HG03442 (cell line): ENCODE measurements at regions not wholly inside any gene's neighbourhood (a gene's known extent, or its start where the extent isn't known, plus 50 kb on each side); places are given as distances from the start of the nearest gene placed in this dataset.

Experiments
- ATAC-seq: cut with Tn5 transposase; IDR thresholded peaks from one replicate; pipeline ENCODE4 v1.9.1; 2021; ENCODE audit warnings: mild to moderate bottlenecking, moderate library complexity; ENCODE audit not compliant: unreplicated experiment

DNA sequence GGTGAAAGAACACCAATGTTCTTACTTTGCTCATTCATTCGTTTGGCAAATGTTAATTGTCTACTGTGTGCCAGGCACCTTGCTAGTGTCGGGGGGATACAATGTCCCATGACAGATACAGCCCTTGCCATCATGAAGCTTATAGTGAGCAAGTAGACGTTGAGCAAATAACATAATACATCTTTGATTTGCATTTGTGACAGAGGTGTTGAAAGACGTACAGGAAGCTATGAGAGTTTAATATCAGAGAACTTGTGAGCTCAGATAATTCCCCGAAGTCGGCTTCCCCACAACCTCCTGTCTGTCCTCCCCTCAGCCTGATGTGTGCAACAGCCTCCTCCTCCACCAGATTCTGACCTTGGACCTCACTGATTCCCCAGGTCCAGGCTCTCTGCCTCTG, 138.0 kb upstream of the SDK2 start:
- ATAC-seq, result no peak

DNA sequence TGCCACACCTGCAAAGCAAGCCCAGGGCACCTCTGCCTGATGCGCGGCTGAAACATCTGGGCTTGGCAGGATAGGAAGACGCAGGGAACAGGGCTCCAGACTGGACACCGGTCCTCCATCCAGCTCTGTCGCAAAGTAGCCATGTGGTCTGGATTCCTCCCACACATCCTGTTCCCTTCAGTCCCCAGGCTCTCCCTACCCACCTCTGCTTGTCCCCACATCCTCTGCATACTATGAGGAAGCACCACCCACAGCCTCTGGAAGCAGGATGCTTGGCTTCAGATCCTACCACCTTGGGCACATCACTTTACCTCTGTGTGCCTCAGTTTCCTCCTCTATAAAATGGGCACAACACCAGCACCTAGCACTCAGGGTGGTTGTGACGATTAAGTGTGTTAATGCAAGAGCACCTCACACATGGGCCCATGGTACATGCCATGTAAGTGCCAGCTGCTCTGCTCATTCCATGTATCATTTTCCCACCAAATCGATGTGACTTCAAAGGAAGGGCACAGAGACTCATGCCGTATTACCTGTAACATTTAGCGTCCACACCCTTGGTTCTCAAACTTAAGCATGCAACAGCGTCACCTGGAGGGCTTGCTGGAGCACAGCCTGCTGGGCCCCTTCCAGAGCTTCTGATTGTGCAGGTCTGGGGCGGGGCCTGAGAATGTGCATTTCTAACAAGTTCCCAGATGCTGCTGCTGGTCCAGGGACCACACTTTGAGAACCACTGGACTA, 138.6 kb upstream of the SDK2 start:
- ATAC-seq, result no peak

- ATAC-seq, result no peak
Measured at GRCh38 chr17:73783382-73783766, 139.1 kb upstream of the SDK2 start.

GRCh38 chr17:73783945-73784603, 139.8 kb upstream of the SDK2 start:
- ATAC-seq, result no peak

- no peak for ATAC-seq
Measured at GRCh38 chr17:73785496-73785895, 141.3 kb upstream of the SDK2 start.

DNA sequence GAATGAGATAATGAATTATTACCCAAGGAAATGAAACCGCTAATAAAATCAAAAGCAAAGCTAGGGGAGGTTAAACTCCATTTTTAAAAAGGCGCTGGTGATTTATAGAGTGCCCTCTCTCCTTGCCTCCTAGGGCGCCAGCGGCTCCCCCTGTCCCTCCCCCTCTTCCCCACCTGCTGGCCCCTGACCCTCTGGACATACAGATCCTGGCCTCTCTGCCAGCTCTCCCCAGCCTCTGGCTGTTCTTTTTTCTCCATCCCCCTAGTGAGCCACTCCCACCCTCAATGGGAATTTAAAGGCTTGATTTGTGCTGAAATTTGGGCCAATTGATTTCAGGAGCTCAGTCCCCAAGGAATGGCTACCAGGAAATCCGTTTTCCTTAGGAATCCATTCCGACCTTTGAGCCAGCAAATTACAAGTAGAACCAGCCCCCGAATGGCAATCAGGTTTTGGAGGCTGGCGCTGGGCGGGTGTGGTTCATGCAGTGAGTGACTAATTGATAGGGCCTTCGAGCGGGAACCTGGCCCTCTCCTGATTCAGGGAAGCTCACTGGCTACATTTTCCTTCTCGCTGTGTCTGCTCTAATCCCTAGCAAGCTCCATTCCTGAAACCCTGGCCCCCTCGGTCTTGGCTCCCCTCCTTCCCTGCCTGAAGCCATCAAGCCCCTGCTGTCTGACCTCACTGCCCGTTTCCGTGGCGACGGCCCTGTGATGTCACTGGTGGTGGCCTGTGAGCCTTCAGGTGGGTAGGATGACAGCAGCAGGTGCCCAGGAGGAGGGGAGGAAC, 141.9 kb upstream of the SDK2 start:
- ATAC-seq, result no peak

DNA sequence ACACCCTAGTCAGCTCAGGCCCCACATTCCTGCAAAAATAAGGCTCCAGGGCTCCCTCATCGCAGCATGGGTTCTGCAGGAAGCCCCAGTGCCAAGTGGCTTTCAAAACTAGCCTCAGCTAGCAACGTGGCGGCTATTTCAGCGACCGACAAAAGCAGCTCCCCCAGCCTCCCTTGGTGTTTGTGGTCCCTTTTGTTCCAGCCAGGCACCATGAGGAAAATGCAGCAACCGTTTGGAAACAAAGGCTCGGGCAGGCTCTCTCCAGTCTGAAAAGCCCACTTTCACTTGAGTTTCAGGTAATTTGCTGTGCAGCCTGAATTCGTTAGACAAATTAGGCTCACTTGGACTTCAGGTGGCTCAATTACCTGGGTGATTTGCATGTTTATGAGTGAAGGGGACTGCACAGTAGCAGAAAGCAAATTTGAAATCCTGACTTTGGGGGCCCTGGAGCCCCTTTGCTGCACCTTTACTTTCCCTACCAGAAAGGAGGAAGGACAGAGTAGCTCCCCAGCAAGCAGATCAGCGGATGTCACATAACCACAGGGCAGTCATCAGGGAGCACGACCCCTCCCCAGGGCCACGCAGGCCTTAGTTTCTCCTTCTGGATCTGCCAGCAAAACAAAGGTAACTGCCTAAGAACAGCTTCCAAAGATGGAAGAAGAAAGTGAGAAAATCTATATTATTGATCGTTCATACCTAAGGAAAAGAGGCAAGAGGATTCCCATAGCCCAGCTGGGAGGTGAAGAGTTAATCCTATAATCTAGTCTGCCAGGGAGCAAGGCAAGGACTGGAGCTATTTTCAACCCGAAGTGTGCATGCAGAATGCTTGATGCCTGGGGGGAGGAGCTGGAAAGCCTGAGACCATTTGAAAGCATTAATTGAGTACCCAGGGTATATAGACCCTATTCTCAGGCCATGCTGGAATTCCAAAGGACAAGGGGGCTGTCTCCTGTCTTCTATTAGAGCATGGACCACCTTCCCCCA, 143.1 kb upstream of the SDK2 start:
- no peak for ATAC-seq

DNA sequence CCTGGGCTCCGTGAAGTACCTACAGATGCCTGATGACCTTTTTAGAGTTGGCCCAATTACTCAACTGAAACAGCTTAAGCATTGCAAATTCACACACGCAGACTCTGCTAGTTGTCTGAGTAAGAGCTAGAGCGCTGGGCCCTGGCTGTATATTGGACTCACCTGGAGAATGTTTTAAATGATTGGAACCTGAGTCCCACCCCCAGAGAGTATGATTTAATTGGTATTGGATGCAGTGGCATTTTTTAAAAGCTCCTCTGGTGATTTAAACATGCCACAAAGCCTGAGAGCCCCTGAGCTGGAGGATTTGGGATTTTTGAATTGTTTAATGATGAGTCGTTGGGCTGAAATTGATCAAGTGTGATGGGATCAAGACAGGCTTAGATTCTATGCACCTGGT, 143.9 kb upstream of the SDK2 start:
- ATAC-seq, result no peak

GRCh38 chr17:73791121-73791520, 146.9 kb upstream of the SDK2 start:
- ATAC-seq, result no peak

GRCh38 chr17:73791631-73792030, 147.4 kb upstream of the SDK2 start:
- ATAC-seq, result no peak

GRCh38 chr17:73792994-73793393, 148.7 kb upstream of the SDK2 start:
- ATAC-seq, result no peak

- no peak for ATAC-seq
Measured at GRCh38 chr17:73794336-73794735, 150.1 kb upstream of the SDK2 start.

- ATAC-seq, result no peak
Measured at GRCh38 chr17:73795730-73796129, 151.5 kb upstream of the SDK2 start.

DNA sequence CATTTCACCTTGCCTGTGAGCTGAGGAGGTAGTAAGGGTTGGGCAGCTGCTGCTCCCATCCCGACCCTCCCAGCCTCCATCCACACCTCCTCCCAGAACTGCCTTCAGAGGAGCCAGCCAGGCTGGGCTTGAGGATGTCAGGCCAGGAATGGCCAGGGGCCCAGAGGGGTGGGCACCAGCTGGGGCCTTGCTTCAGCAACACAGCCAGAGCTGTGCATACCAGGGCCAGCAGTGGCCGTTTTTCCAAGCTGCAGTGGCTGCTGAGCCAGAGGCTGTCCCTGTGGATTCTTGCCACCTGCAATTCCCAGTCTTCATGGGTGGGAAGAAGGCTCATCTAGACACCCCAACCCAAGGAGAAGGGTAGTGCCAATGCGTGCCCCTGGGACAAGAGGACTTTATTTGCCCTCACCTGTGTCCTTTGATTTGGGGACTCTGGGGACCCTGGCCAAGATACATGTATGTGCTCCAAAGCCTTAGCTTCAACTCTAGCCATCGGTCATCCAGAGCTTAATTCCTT, 153.4 kb upstream of the SDK2 start:
- no peak for ATAC-seq

DNA sequence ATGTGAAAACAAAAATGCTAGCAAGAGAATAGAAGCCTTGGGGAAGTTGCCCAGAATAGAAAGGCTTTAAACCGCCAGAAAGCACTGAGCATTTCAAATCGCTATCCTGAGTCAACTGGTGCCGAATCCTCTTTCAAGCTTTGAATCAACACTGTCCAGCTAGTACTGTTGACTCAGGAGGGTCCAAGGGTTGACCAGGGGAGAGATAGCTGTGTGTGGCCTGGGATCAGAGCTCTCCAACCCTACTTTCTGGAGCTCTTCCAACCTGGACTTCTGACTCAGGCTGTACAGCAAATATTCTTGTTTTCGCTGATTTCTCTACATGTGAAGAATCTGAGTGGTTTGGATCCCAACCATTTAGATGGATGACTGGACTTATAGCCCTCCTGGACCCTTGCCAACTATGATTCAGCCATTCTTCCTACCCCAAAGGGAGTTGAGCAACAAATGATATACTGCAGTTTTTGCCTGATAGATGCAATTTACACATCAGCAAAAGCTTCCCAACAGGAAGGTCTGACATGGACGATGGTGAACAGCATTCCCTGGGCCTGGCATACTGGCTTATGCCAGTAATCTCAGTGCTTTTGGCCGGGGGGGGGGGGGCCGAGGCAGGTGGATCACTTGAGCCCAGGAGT, 154.0 kb upstream of the SDK2 start:
- ATAC-seq, result no peak

- ATAC-seq, result no peak
Measured at GRCh38 chr17:73799096-73799495, 154.9 kb upstream of the SDK2 start.

- ATAC-seq, result no peak
Measured at GRCh38 chr17:73799781-73800627, 155.8 kb upstream of the SDK2 start.

GRCh38 chr17:73800893-73801292, 156.6 kb upstream of the SDK2 start:
- no peak for ATAC-seq

- no peak for ATAC-seq
Measured at GRCh38 chr17:73801455-73802100, 157.3 kb upstream of the SDK2 start.
